Vagina (tissue), 2 donors: ENCODE measurements at regions not wholly inside any gene's neighbourhood (a gene's known extent, or its start where the extent isn't known, plus 50 kb on each side); places are given as distances from the start of the nearest gene placed in this dataset.
"Not testable (repeated sequence)": the region's sequence is repeated elsewhere in the genome, so short reads cannot be mapped to it uniquely, and the experiment has no call there.

Experiments
- CTCF ChIP-seq, 3 experiments: fragments of 450-650 bp in 2 of 3; fragments of 200-600 bp in 1 of 3; sonication (generic) in 1 of 3; IDR thresholded peaks; one replicate each; pipeline ENCODE4 v1.5.1; 2017 to 2019; ENCODE audit warnings: antibody characterized with exemption in 3 of 3, mild to moderate bottlenecking in 2 of 3, moderate library complexity in 2 of 3
- POLR2AphosphoS5 ChIP-seq, 2 donors: sonication (generic); formaldehyde crosslinking; IDR thresholded peaks; one replicate each; pipeline ENCODE4 v1.9.0; 2017; ENCODE audit warnings: antibody characterized with exemption in 2 of 2, mild to moderate bottlenecking in 2 of 2, low read depth in 1 of 2; ENCODE audit not compliant: insufficient read depth in 1 of 2

- TF ChIP-seq POLR2AphosphoS5 (IDR thresholded peaks at IDR 0.05; ENCODE audit: insufficient read depth in 1 of 2, low read depth in 1 of 2); CTCF (IDR thresholded peaks at IDR 0.05): not testable (repeated sequence)
Observed at GRCh38 chr2:210871566-210871965, 315.2 kb downstream of the CPS1 start.
